Astrocyte (in vitro differentiated cells and primary cell): ENCODE measurements at regions not wholly inside any gene's neighbourhood (a gene's known extent, or its start where the extent isn't known, plus 50 kb on each side); places are given as distances from the start of the nearest gene placed in this dataset.

ENCODE experiments used
- DNase-seq: peaks from one replicate; pipeline ENCODE4 v3.0.0-alpha.2; 2010; ENCODE audit warnings: low read depth
- FAIRE-seq: peaks from 2 replicates; lab custom pipeline; 2011; peaks lifted over from hg19 to GRCh38; lab: Jason Lieb, UNC
- H2AFZ ChIP-seq: 2 replicates; pipeline ENCODE4 v1.6.0; 2012; ENCODE audit warnings: low read depth, low read length, inconsistent platforms
- H3K27ac ChIP-seq: 2 replicates; pipeline ENCODE4 v1.5.1; 2011; ENCODE audit warnings: low read depth, low read length, inconsistent platforms
- H3K27me3 ChIP-seq: 2 replicates; pipeline ENCODE4 v1.6.0; 2011; ENCODE audit warnings: low read length, inconsistent platforms; ENCODE audit not compliant: insufficient read depth
- H3K36me3 ChIP-seq: 2 replicates; pipeline ENCODE4 v1.5.1; 2011; ENCODE audit warnings: low read length, inconsistent platforms; ENCODE audit not compliant: insufficient read depth
- H3K4me1 ChIP-seq: 2 replicates; pipeline ENCODE4 v1.5.1; 2011; ENCODE audit warnings: low read length, inconsistent platforms; ENCODE audit not compliant: insufficient read depth
- H3K4me2 ChIP-seq: 2 replicates; pipeline ENCODE4 v1.6.0; 2012; ENCODE audit warnings: low read length, inconsistent platforms
- H3K4me3 ChIP-seq: 2 replicates; pipeline ENCODE4 v1.5.1; 2011; ENCODE audit warnings: low read depth, mild to moderate bottlenecking, low read length, inconsistent platforms; ENCODE audit not compliant: insufficient read depth
- H3K79me2 ChIP-seq: 2 replicates; pipeline ENCODE4 v1.6.0; 2012; ENCODE audit warnings: mild to moderate bottlenecking, low read length, inconsistent platforms; ENCODE audit not compliant: insufficient read depth
- H3K9ac ChIP-seq: 2 replicates; pipeline ENCODE4 v1.6.0; 2012; ENCODE audit warnings: mild to moderate bottlenecking, low read length, inconsistent platforms
- H3K9me3 ChIP-seq: 2 replicates; pipeline ENCODE4 v1.5.1; 2012; ENCODE audit warnings: low read depth, mild to moderate bottlenecking, low read length, inconsistent platforms; ENCODE audit not compliant: insufficient read depth
- H4K20me1 ChIP-seq: 2 replicates; pipeline ENCODE4 v1.6.0; 2012; ENCODE audit warnings: low read length, inconsistent platforms; ENCODE audit not compliant: insufficient read depth
- H3K27ac Mint-ChIP-seq: one replicate; pipeline ENCODE4 v1.8.0; 2021; ENCODE audit warnings: mild to moderate bottlenecking, mixed read lengths; ENCODE audit not compliant: unreplicated experiment
- H3K27me3 Mint-ChIP-seq: one replicate; pipeline ENCODE4 v1.8.0; 2021; ENCODE audit warnings: low read depth, mixed read lengths; ENCODE audit not compliant: unreplicated experiment
- H3K36me3 Mint-ChIP-seq: one replicate; pipeline ENCODE4 v1.8.0; 2021; ENCODE audit warnings: low read depth, mixed read lengths; ENCODE audit not compliant: unreplicated experiment
- H3K4me1 Mint-ChIP-seq: one replicate; pipeline ENCODE4 v1.8.0; 2021; ENCODE audit warnings: low read depth, mixed read lengths; ENCODE audit not compliant: unreplicated experiment
- H3K4me3 Mint-ChIP-seq: one replicate; pipeline ENCODE4 v1.8.0; 2021; ENCODE audit warnings: mild to moderate bottlenecking, moderate library complexity, mixed read lengths; ENCODE audit not compliant: unreplicated experiment
- H3K9me3 Mint-ChIP-seq: one replicate; pipeline ENCODE4 v1.8.0; 2021; ENCODE audit warnings: mild to moderate bottlenecking, mixed read lengths; ENCODE audit not compliant: unreplicated experiment
- CTCF ChIP-seq: IDR thresholded peaks from 2 replicates; pipeline ENCODE4 v1.5.1; 2011; ENCODE audit warnings: low read depth, mild to moderate bottlenecking, inconsistent platforms, low read length, moderate library complexity; ENCODE audit not compliant: insufficient read depth
- EZH2 ChIP-seq: IDR thresholded peaks from 2 replicates; pipeline ENCODE4 v1.6.1; 2012; ENCODE audit warnings: mild to moderate bottlenecking, low read length, inconsistent platforms; ENCODE audit not compliant: insufficient read depth

GRCh38 chr2:11101430-11101829 is 53.8 kb upstream of the SLC66A3 start:
- H4K20me1 ChIP-seq = no peaks in the 10 kb centered on the region
- H3K4me1 ChIP-seq = peaks cover 4% of the 10 kb centered on the region
- peaks cover 4% of the 10 kb centered on the region for H3K9me3 Mint-ChIP-seq
- H3K36me3 ChIP-seq = no peaks in the 10 kb centered on the region
- H3K36me3 Mint-ChIP-seq = no peaks in the 10 kb centered on the region
- no peak for DNase-seq
- H3K9ac ChIP-seq = no peak overlapping the region
- no peak overlapping the region for H3K27ac ChIP-seq
- H3K4me3 Mint-ChIP-seq = no peak overlapping the region
- H3K27ac Mint-ChIP-seq = no peak overlapping the region
- TF ChIP-seq EZH2 = no peak
- TF ChIP-seq CTCF = no peak
- H2AFZ ChIP-seq = no peak overlapping the region
- peaks cover 24% of the 10 kb centered on the region for H3K27me3 Mint-ChIP-seq
- no peak overlapping the region for H3K4me3 ChIP-seq
- no peak for FAIRE-seq
- peaks cover 14% of the 10 kb centered on the region for H3K4me1 Mint-ChIP-seq
- H3K9me3 ChIP-seq = no peaks in the 10 kb centered on the region
- no peaks in the 10 kb centered on the region for H3K79me2 ChIP-seq
- peaks cover 4% of the 10 kb centered on the region for H3K27me3 ChIP-seq
- H3K4me2 ChIP-seq = no peak overlapping the region

DNA sequence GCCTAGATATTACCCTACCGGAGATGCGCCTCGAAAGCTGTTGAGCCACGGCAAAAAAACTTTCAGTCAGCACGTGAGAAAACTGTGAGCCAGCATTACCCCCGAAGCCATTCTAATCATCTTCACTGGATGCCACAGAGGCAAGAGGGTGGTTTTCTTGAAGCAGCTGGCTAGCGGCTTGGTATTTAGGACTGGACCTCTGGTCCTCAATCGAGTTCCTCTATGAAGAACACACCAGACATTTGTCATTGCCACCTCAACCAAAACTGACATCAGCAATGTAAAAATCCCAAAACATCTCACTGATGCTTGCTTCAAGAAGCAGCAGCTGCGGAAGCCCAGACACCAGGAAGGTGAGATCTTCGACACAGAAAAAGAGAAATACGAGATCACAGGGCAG is 52.8 kb upstream of the SLC66A3 start:
- Mint-ChIP-seq H3K27me3 (peaks cover 24% of the 10 kb centered on the region), H3K4me1 (peaks cover 7% of the 10 kb centered on the region), H3K9me3 (peaks cover 4% of the 10 kb centered on the region), H3K36me3 (no peaks in the 10 kb centered on the region), H3K4me3 (no peak overlapping the region), H3K27ac (no peak overlapping the region)
- H3K9me3 ChIP-seq = no peaks in the 10 kb centered on the region
- no peaks in the 10 kb centered on the region for H4K20me1 ChIP-seq
- no peaks in the 10 kb centered on the region for H3K36me3 ChIP-seq
- TF ChIP-seq CTCF (no peak), EZH2 (no peak)
- H3K9ac ChIP-seq = no peak overlapping the region
- no peaks in the 10 kb centered on the region for H3K79me2 ChIP-seq
- H3K4me1 ChIP-seq = peaks cover under 1% of the 10 kb centered on the region
- H3K27ac ChIP-seq = no peak overlapping the region
- FAIRE-seq (no peak), DNase-seq (no peak)
- H3K27me3 ChIP-seq = peaks cover 4% of the 10 kb centered on the region
- no peak overlapping the region for H2AFZ ChIP-seq
- no peak overlapping the region for H3K4me2 ChIP-seq
- H3K4me3 ChIP-seq = no peak overlapping the region

DNA sequence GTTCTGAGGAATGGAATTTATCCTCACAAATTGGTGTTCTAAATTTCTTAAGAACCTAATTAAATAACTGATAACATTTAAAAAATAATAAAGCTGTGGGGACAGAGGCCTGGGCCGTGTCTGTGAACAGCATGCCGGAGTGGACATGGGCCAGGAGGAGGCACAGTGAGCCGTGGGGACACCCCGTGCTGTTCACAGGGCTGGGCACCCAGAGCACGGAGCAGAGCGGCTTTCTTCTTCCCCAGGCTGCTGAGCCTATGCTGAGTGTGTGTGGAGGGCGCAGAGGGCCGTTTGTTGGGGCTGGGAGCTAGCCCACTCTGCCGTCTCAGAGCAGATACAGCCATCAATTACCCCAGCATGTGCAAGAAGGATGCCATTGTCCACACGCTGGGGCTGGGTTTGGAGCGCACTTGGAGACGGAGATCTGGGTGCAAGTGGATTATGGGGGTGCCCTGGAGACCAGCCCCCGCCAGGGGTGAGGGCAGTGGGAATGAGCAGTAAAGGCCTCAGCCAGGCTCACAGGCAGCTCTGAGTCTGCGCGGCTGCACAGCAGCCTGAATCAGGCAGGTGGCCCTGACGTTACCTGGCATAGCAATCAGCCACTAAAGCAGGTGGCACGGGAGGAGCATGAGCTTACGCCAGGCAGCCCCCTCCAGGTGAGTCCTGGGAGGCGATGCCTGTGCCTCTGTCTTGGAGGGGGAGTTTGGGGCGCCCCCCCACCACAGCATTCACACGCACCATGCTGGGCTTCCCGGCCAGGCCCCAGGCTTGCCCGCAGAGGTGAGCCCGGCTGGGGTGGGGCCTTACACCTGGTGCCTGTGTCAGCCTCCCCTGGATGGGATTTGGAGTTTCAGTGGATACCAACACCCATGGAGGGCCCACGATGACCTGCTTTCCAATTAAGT is 52.1 kb upstream of the SLC66A3 start:
- no peak overlapping the region for H3K4me2 ChIP-seq
- H3K27ac ChIP-seq = no peak overlapping the region
- peaks cover 24% of the 10 kb centered on the region for H3K27me3 Mint-ChIP-seq
- H4K20me1 ChIP-seq = no peaks in the 10 kb centered on the region
- peaks cover 4% of the 10 kb centered on the region for H3K27me3 ChIP-seq
- H3K9me3 Mint-ChIP-seq = peaks cover 4% of the 10 kb centered on the region
- H3K4me3 ChIP-seq = no peak overlapping the region
- H3K9ac ChIP-seq = no peak overlapping the region
- H3K4me1 Mint-ChIP-seq = no peaks in the 10 kb centered on the region
- H3K27ac Mint-ChIP-seq = no peak overlapping the region
- FAIRE-seq (no peak), DNase-seq (no peak)
- H3K9me3 ChIP-seq = no peaks in the 10 kb centered on the region
- no peaks in the 10 kb centered on the region for H3K36me3 Mint-ChIP-seq
- no peak overlapping the region for H3K4me3 Mint-ChIP-seq
- no peaks in the 10 kb centered on the region for H3K79me2 ChIP-seq
- no peak overlapping the region for H2AFZ ChIP-seq
- no peak for TF ChIP-seq CTCF
- no peak for TF ChIP-seq EZH2
- no peaks in the 10 kb centered on the region for H3K4me1 ChIP-seq
- H3K36me3 ChIP-seq = no peaks in the 10 kb centered on the region
